ENCODE measurements at regions not wholly inside any gene's neighbourhood (a gene's known extent, or its start where the extent isn't known, plus 50 kb on each side); places are given as distances from the start of the nearest gene placed in this dataset.

DNA sequence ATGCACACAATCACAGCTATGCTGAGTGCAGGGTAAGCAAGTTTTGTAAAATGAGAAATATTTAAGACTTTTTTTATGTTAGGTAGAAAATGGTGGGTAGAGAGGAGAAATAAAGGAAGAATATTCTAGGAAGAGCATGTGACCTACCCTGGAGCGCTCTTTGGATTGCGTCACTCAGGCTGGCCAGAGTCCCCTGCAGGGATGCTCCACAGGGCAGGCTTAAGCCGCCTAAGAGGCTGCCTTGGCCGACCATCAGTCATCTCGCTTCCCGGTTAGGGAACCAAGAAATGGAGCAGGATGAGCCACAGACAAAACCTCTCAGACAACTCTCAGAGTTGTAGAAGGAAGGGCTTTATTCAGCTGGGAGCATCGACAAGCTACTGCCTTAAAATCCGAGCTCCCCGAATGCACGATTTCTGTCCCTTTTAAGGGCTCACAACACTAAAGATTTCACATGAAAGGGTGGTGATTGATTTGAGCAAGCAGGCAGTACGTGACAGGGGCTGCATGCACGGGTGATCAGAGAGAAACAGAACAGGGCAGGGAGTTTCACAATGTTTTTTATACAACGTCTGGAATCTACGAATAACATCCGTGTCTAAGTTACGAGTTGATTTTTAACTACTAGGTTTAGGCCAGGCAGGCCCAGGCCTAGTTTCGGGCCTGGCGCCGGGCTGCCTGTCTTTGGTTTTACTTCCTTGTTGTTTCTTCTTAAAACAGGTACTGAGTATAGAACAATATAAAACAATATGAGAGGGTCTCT, 1072.0 kb downstream of the CBLN2 start:
- Histone ChIP-seq H3K36me3 (ENCODE audit: low read depth) (no peaks in the 10 kb centered on the region), H3K27ac (ENCODE audit: poor library complexity, severe bottlenecking) (no peak overlapping the region), H3K4me1 (ENCODE audit: insufficient read depth, poor library complexity, severe bottlenecking) (no peaks in the 10 kb centered on the region), H3K9me3 (ENCODE audit: severe bottlenecking) (no peaks in the 10 kb centered on the region), H3K27me3 (ENCODE audit: insufficient read depth, poor library complexity, severe bottlenecking) (no peaks in the 10 kb centered on the region), H3K4me3 (ENCODE audit: severe bottlenecking) (no peak overlapping the region)
- TF ChIP-seq CTCF (IDR thresholded peaks at IDR 0.05; ENCODE audit: poor library complexity, severe bottlenecking), result no peak
- ATAC-seq (ENCODE audit: low read depth), result no peak
- no peak for DNase-seq (ENCODE audit: low spot score)

DNA sequence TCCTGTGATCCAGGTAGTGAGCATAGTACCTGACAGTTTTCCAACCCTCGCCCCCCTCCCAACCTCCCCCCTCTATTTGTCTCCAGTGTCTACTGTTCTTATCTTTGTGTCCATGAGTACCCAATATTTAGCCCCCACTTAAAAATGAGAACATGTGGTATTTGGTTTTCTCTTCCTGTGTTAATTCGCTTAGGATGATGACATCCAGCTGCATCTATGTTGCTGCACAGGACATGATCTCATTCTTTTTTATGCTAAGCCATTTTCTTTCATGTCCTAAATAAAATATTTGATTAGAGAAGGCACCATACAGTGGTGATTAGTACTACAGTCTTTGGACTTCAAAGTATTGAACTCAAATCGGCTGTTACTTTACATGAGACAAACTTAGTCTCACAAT, 1087.9 kb downstream of the CBLN2 start:
- Histone ChIP-seq H3K36me3 (ENCODE audit: low read depth) (no peaks in the 10 kb centered on the region), H3K9me3 (ENCODE audit: severe bottlenecking) (no peaks in the 10 kb centered on the region), H3K27ac (ENCODE audit: poor library complexity, severe bottlenecking) (no peak overlapping the region), H3K4me1 (ENCODE audit: insufficient read depth, poor library complexity, severe bottlenecking) (no peaks in the 10 kb centered on the region), H3K4me3 (ENCODE audit: severe bottlenecking) (no peak overlapping the region), H3K27me3 (ENCODE audit: insufficient read depth, poor library complexity, severe bottlenecking) (no peaks in the 10 kb centered on the region)
- no peak for TF ChIP-seq CTCF (IDR thresholded peaks at IDR 0.05; ENCODE audit: poor library complexity, severe bottlenecking)
- DNase-seq (ENCODE audit: low spot score) (no peak), ATAC-seq (ENCODE audit: low read depth) (no peak)

DNA sequence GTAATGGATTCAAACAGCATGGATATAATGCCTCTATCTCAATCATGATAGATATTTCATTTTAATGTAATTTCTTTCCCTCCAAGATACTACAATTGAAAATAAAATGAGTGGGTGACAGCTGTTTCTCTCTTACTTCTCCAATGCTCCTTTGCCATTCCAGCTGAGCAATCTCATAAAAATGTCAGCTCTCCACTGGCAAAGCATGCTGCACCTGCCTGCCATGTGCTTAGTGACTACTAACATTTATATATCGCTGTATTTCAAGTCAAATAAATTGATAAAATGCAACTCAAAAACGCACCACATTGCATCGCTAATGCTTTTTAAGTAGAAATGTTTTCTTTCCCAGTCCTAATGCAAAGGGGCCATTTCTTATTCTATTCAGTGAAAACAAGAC, 1093.9 kb downstream of the CBLN2 start:
- ATAC-seq (ENCODE audit: low read depth) (no peak), DNase-seq (ENCODE audit: low spot score) (no peak)
- no peak for TF ChIP-seq CTCF (IDR thresholded peaks at IDR 0.05; ENCODE audit: poor library complexity, severe bottlenecking)

GRCh38 chr18:71443706-71444480, 1100.2 kb downstream of the CBLN2 start:
- no peak overlapping the region for H3K4me3 ChIP-seq (ENCODE audit: severe bottlenecking)
- no peaks in the 10 kb centered on the region for H3K36me3 ChIP-seq (ENCODE audit: low read depth)
- TF ChIP-seq CTCF (IDR thresholded peaks at IDR 0.05; ENCODE audit: poor library complexity, severe bottlenecking), result no peak
- no peaks in the 10 kb centered on the region for H3K4me1 ChIP-seq (ENCODE audit: insufficient read depth, poor library complexity, severe bottlenecking)
- H3K9me3 ChIP-seq (ENCODE audit: severe bottlenecking), result no peaks in the 10 kb centered on the region
- DNase-seq (ENCODE audit: low spot score) (no peak), ATAC-seq (ENCODE audit: low read depth) (no peak)
- H3K27ac ChIP-seq (ENCODE audit: poor library complexity, severe bottlenecking), result no peak overlapping the region
- no peaks in the 10 kb centered on the region for H3K27me3 ChIP-seq (ENCODE audit: insufficient read depth, poor library complexity, severe bottlenecking)

More for the DNA sequence above, 1093.9 kb downstream of the CBLN2 start:
- no peaks in the 10 kb centered on the region for H3K4me1 ChIP-seq (ENCODE audit: insufficient read depth, poor library complexity, severe bottlenecking)
- no peak overlapping the region for H3K27ac ChIP-seq (ENCODE audit: poor library complexity, severe bottlenecking)
- H3K9me3 ChIP-seq (ENCODE audit: severe bottlenecking), result no peaks in the 10 kb centered on the region
- no peaks in the 10 kb centered on the region for H3K36me3 ChIP-seq (ENCODE audit: low read depth)
- H3K4me3 ChIP-seq (ENCODE audit: severe bottlenecking), result no peak overlapping the region
- no peaks in the 10 kb centered on the region for H3K27me3 ChIP-seq (ENCODE audit: insufficient read depth, poor library complexity, severe bottlenecking)

GRCh38 chr18:71442731-71443141, 1101.4 kb downstream of the CBLN2 start:
- DNase-seq (ENCODE audit: low spot score) (no peak), ATAC-seq (ENCODE audit: low read depth) (no peak)
- no peak overlapping the region for H3K27ac ChIP-seq (ENCODE audit: poor library complexity, severe bottlenecking)
- no peaks in the 10 kb centered on the region for H3K9me3 ChIP-seq (ENCODE audit: severe bottlenecking)
- no peaks in the 10 kb centered on the region for H3K4me1 ChIP-seq (ENCODE audit: insufficient read depth, poor library complexity, severe bottlenecking)
- no peak overlapping the region for H3K4me3 ChIP-seq (ENCODE audit: severe bottlenecking)
- no peaks in the 10 kb centered on the region for H3K27me3 ChIP-seq (ENCODE audit: insufficient read depth, poor library complexity, severe bottlenecking)
- no peaks in the 10 kb centered on the region for H3K36me3 ChIP-seq (ENCODE audit: low read depth)
- TF ChIP-seq CTCF (IDR thresholded peaks at IDR 0.05; ENCODE audit: poor library complexity, severe bottlenecking), result no peak
